Stimulated activated naive CD4-positive, alpha-beta T cell (primary cell): ENCODE measurements at regions not wholly inside any gene's neighbourhood (a gene's known extent, or its start where the extent isn't known, plus 50 kb on each side); places are given as distances from the start of the nearest gene placed in this dataset.
A peak's percentile ranks its signal among the peaks of the same experiment; 100 is the strongest.
"Not testable (repeated sequence)": the region's sequence is repeated elsewhere in the genome, so short reads cannot be mapped to it uniquely, and the experiment has no call there.

ENCODE experiments used
- DNase-seq, 6 experiments: peaks; one replicate each; lab custom pipeline; 2025; lab: John Stamatoyannopoulos, UW

DNA sequence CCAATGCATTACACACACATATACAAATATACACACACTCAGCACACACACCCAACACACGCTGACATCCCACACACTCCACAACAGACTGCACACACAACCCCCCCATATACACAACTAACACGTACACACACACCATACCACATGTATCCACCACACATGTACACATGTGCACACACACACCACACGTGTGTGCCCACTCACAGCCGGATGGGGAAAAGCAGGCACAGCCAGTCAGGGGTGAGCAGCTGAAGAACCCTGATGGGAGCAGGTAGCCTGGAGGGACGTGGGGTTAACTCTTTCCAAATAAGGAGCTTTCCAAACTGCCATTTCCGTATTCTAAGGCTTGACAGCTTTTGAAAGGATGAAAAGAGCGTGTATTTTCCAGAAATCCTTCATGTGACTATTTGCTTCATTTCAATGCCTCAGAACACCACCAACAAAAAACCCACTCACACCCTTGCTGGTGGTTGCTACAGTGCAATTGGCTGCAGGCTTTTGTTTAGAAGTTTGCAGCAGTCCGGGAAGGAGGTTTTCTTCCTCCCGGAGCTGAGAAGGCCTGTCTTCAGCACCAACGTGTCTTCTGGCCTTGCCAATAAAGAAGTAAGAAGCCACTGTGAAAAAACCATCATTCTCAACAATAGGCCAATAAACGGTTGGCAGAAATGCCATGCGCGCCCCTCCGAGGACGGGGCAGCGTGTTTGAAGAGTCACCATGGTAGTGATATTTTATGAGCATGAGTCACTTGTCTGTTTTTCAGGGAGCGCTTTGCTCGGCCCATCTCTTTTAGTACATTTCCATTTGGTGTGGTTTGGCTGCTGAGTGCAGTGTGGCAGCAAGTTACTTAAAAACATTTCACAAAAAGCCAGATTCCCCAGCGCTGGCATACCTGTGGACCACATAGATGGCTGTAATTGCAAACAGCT is 131.3 kb upstream of the GMDS start:
- no peak for DNase-seq

DNA sequence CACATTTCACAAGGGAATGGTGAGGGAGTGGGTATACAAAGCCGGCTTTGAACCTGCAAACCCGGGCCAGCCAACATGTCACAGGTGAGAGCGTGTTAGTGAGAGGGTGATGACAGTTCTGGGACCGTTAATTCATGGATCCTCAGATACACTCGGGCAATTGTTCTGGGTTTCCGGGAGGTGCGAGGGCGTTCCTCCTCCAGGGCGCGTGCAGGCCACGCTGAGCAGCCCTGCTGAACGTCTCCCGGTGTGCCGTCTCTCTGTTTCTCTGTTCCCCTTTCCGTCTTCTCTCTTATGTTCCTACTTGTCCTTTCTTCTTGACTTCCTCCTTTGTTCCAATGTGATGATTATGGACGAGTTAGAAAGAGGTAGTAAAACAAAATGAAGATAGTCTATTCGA is 130.0 kb upstream of the GMDS start:
- DNase-seq: no peak

DNA sequence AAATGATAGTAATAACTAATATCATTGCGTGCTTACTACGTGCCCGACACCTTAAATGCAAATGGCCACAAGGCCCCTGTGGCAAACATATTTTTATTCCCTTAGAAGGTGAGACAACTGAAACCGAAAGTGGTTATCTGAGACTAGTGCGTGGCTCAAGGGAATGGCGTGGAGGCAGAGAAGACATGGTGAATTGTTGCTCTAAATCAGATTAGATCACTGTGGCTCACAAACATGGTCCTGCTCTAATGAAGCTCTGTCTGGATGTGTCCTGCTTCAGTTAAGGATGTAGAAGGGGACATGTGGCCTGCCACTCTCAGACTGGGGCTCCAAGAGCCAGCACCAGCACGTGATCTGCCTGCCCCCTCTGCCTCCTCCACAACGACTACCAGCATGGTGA is 124.2 kb upstream of the GMDS start:
- DNase-seq: no peak

DNA sequence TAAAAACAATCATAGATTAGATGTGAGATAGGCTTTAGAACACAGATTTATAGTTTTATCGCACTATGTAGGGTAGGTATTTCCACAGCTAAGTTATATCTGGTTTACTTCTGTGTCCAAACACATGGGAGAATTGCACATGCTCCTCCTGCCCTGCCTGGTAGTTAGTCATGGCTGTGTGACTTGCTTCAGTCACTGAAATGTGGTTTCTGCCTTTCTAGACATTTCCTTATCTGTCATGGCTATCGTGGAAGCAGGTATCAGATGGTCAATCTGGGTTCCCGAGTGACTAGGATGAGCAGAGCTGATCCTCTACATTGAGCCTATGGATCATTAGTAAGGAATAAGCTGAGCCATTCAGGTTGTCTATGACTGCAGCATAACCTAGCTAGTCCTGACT is 117.8 kb upstream of the GMDS start:
- DNase-seq: no peak

DNA sequence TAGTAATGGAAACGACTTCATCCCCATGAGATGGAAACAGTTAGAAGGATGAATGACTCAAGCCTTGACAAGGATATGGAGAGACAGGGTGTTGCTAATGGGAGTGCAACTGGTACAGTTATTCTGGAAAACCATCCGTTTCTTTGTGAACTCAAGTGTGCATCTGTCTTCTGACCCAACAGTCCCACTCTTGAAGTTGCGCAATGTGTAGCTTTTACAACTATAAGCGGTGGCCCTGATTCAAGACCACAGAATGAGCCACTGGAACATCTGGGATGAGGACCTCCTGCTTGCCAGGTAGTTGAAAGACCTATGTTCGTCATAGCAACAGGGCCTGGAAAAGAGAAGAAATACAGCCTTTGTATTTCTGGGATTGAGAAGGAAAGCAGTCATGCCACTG is 115.8 kb upstream of the GMDS start:
- no peak for DNase-seq

DNA sequence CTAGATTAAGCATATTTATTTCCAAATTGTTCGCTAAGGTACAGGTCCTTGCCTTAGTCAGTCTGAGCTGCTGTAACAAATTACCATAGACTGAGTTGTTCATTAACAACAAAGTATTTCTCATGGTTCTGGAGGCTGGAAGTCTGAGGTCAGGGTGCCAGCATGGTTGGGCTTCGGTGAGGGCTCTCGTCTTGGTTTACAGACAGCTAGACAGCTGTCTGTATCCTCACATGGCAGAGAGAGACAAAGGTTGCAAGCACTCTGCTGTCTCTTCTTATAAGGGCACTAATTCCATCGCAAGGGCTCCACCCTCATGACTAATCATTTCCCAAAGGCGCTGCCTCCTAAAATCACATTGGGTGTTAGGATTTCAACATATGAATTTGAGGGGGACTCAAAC is 115.3 kb upstream of the GMDS start:
- no peak for DNase-seq

DNA sequence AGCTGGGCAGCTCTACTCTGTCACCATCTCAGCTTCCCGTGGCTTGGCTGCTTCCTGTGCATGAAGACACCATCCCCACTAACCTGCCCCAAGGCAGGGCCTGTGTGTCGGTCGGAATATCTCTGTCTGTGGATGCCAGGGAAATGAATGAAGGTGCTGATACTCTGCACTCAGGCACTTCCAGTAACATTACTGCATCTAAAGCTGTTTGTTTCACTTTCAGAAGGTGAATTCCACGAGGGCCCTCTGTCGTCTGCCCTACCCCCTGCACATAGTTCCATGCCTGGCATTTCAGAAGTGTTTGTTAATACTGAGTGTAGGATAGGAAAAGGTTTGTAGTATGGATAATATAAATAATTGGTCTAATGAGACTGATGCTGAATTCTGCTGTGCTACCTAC is 114.7 kb upstream of the GMDS start:
- DNase-seq: no peak

DNA sequence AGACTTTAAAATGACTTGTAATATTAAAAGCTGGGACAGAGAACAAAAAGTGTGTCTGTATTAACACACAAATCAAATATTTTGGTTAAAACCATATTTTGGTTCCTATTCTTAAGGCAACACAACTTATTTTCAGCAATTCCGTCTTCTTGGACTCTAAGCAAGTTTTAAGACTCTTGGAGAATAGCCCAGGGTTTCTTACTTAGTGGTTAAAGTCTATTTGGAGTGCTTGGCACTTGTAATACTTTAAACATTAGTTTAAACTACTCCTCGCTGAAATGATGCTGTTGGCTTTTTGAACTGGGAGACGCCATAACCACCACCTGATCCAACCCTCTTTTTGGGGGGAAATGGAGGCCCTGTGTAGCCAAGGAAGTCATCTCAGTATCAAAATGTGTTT is 109.7 kb upstream of the GMDS start:
- DNase-seq: no peak

DNA sequence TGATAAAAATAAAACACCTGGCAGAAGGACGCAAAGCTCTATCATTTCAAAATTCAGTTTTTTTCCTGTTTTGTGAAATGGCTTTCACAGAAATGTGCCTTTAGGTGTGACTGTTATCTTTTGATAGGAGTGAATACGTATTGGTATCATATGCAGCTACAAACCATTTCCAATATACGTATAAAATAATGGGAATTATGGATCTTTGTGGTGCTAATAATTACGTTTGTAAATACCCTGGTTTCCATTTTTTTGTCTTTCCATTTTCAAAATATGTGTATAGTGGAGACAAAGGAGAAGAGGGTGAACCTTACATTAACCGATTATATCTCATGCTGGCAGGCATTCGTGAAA is 108.7 kb upstream of the GMDS start:
- no peak for DNase-seq

DNA sequence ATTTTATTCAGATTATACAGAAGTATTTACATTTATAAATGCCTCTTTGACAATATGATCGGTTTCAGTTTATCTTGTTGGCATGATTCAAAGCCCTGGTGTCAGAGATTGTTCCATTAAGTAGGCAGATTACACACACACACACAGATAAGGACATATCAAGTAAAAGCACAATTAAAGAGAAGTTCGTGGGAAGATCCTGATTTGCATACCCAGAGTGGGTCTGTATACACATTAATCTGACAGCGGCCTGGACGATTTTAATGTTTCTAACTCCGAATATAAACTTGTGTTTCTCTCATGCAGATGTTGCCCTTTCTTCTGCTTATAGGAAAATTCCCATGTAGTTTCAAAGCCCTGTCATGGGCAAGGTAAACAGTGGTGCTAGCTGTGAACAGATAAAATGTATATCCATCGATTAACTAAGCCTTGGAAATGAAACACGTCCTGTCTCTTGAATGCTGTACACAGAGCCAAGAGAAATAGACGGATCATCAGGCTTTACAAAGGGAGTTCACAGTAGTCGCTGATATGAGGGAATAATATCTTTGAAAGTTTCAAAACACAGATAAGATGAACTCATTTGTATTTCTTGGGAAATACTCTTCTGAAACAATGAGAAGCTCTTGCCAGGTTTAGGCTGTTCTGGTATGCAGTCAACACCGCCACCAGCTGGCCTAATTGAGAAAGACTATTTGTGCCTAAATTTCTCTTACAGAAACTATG is 108.2 kb upstream of the GMDS start:
- peak; percentile 12 to 52 (median 22) for DNase-seq

DNA sequence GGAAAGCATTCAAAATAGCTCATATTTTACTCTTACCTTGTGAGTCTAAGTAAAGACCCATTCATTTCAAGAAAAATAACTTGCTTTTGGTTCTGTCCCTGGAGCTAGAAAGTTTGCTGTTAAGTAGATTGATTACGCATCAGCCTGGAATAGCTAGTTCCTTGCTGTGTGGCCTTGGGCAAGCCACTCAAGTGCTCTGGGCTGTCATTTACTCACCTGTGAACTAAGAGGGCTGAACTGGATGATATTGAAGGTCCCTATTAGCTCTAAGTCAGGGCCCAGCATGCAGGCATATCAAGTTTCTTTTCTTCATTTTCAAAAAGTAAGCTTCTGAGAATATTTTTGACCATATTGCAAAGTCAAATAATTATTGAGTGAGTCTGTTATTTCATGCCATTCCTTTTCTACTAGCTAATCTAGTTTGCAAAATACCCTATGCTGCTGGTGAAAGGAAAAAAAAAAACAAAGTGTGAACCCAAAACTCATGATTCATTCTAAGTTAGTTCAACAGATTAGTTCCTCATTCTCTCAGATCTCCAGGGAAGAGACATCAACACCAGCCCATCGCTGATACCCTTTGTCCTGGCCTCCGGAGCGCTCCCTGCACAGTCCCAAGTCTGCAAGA is 106.5 kb upstream of the GMDS start:
- no peak for DNase-seq

DNA sequence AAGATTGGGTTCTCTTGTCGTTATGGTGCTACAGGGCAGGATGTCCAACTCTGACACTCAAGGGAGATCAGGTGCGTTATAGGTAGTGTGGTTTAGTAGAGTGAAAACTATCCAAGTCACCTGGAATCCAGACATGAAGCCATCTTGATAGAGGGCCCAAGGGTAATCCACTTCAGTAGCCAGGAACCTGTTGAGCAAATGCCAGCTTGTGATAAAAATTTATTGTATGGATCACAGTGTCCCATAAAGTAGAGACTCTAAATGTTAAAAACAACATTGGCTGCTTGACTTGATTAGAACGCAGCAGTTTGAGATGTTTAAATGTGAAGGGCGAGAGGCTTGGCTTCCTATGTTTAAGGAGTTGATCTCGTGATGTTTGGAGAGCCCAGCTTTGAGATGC is 105.7 kb upstream of the GMDS start:
- DNase-seq: no peak

DNA sequence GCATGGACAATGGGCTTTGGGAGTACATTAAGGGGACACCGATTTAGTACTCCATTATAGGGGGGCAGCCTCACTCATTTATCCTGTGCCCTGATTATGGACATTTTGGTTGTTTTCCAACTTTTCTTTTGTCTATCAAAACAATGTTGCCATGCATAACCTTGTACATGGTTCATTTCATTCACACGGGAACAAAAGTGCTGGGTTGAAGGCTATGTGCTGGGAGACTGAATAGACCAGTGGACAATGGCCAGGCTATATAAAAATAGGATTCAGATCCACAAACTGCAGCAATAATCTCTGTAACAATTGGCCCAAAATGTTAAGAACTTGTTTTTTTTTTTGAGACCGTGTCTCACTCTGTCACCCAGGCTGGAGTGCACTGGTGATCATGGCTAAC is 100.7 kb upstream of the GMDS start:
- DNase-seq: no peak

DNA sequence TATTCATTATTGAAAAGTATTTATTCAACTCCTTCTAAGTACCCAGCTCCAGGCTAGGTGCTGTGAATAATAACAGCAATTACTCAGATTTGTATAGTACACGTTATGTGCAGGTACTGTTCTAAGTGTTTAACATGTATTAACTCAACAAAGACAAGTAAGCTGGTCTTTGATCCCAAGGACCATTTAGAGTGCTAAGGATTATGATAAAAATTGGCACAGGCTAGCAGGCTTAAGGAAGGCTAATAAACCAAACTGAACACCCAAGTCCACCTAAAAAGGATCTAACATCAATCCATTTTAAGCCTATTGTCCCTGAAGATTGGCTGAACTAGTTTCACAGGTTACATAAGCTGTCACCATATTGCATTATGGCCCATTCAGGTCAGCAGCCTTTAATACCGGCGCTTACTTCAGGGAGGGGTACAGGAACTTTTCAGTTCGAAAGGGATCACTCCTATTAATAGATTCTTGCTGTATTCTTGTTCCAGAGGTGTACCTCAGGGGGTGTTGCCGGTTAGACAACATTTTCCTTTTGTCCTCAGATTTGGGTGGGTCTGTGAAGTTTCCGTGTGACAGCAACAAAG is 99.0 kb upstream of the GMDS start:
- no peak for DNase-seq

DNA sequence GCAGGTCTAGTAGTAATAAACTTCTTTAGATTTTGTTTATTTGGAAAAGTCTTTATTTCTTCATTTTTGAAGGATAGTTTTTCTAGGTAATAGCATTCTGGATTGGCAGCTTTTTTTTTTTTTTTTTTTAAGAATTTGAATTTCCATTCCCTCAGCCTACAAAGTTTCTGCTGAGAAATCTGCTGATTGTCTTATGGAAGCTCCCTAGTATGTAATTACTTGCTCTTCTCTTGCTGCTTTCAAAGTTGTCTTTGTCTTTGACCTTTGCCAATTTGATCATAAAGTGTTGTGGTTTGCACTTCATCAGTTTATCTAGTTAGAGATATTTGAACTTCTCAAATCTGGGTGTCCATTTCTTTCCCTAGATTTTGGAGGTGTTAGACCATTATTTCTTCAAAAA is 82.2 kb upstream of the GMDS start:
- DNase-seq: no peak

DNA sequence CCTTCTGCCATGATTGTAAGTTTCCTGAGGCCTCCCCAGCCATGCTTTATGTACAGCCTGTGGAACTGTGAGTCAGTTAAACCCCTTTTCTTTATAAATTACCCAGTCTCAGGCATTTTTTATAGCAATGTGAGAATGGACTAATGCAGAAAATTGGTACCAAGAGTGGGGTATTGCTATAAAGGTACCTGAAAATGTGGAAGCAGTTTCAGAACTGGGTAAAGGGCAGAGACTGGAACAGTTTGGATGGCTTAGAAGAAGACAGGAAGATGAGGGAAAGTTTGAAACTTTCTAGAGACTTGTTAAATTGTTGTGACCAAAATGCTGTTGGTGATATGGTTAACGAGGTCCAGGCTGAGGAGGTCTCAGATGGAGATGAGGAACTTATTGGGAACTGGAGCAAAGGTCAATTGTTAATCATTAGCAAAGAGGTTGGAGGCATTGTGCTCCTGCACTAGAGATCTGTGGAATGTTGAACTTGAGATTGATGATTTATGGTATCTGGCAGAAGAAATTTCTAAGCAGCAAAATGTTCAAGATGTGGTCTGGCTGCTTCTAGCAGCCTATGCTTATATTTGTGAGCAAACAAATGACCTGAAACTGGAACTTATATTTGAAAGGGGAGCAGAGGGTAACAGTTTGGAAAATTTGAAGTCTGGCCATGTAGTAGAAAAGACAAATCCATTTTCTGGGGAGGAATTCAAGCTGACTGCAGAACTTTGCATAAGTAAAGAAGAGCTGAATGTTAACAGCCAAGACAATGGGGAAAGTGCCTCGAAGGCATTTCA is 79.0 kb upstream of the GMDS start:
- DNase-seq: no peak

DNA sequence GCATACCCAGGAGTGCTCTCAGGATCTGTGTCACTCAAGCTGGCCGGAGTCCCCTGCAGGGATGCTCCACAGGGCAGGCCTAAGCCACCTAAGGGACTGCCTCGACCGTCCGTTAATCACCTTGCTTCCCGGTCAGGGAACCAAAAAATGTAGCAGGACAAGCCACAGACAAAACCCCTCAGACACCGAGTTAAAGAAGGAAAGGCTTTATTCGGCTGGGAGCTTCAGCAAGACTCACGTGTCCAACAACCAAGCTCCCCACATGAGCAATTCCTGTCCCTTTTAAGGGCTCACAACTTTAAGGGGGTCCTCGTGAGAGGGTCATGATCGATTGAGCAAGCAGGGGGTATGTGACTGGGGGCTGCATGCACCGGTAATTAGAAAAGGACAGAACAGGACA is 72.1 kb upstream of the GMDS start:
- not testable (repeated sequence) for DNase-seq

DNA sequence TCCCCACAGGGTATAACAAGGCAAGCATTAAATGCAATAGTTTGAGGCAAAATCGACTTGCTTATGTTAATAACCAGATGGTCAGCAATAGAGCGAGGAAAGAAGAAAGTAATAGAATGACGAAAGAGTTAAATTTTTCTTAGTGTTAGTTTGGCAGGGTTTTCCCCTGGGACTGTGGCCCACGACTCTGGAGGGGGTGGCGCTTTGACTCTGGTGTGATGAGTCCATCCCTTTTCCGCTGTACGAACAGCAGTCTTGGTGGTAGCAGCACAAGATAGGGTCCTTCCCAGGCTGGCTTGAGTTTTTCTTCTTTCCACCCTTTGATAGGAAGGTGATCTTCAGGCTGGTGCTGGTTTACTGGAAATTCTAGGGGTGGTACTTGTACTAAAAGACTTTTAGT is 69.2 kb upstream of the GMDS start:
- DNase-seq: no peak

DNA sequence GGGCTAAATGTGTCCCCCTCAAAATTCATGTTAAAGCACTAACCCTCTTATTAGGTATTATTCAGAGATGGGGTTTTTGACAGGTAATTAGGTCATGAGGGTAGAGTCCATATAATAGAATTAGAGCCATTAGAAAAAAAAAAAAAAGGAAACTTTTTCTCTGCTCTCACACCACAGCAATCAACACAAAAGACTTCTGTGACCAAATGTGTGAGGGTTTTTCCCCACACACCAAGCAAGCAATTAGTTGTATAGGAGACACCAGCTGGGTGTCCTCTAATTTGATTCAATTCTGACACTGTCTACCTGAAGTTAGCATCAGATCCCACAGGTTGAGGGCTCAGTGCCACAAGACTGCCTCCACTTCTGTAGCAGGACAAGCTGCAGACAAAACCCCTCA is 64.6 kb upstream of the GMDS start:
- DNase-seq: no peak

DNA sequence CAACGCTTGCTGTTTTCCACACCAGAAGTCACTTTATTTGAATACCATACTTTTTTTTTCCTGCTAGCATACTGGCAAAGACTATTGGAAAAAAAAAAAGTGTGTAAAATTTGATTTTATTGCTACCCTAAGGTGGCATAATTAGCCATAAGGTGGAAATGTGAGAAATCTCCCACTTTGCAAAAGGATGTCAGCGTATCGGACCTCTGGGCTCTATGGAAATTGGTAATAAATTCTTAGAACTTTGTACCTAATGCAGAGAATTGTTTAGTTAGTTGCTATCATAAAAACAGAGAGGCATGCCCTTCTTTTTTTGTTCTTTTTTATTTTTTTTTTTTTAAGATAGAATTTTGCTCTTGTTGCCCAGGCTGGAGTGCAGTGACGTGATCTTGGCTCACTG is 63.7 kb upstream of the GMDS start:
- no peak for DNase-seq

DNA sequence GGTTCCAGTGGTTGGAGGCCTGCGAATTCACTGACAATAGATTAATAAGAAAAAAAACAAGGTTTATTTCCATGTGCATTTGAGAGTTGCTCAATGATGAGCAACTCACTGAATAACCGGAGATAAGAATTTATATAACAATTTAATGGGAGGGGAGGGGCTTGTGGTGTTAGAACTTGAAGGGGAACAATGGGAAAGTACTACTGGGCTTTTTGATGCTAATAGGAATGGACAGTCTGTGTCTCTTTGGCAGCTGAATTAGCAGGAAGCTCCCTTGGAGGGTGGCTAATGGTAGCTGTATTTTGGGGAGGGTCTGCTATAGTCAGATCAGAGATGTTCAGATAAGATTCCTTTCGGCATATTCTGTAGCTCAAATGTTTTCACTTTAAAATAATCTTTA is 62.4 kb upstream of the GMDS start:
- DNase-seq: no peak

DNA sequence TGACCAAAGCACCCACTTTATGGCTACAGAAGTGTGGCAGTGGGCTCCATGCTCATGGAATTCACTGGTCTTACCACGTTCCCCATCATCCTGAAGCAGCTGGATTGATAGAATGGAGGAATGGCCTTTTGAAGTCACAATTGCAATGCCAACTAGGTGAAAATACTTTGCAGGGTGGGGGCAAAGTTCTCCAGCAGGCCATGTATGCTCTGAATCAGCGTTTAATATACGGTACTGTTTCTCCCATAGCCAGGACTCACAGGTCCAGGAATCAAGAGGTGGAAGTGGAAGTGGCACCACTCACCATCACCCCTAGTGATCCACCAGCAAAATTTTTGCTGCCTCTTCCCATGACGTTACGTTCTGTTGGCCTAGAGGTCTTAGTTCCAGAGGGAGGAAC is 60.5 kb upstream of the GMDS start:
- DNase-seq: no peak
